K562 (cell line): ENCODE measurements at regions not wholly inside any gene's neighbourhood (a gene's known extent, or its start where the extent isn't known, plus 50 kb on each side); places are given as distances from the start of the nearest gene placed in this dataset.

ENCODE experiments used
- ATAC-seq: fragments of 200-7000 bp; cut with Tn5 transposase; 3 replicates; pipeline ENCODE4 v1.9.1; 2020; ENCODE audit warnings: moderate library complexity
- BruUV-seq: library from RNA; stranded (reverse); fragments of 400-500 nt; replicated peaks from 2 replicates; lab custom pipeline; 2021; lab: Mats Ljungman, UMichigan
- CTCF ChIA-PET: fragments of 300-600 bp; formaldehyde crosslinking; extraction: SDS; loops from one replicate; lab custom pipeline; 2021; ENCODE audit warnings: low intra/inter-chr PET ratio; lab: Yijun Ruan, JAX
- POLR2A ChIA-PET: fragments of 300-600, 350-650 bp; sonication (Branson Sonifier 250); formaldehyde crosslinking; extraction: SDS; loops from one replicate; lab custom pipeline; 2021; ENCODE audit warnings: antibody characterized with exemption, inconsistent platforms; lab: Yijun Ruan, JAX
- DNase-seq, 4 experiments: peaks; one replicate each; pipeline versions ENCODE4 v3.0.0 to v3.0.0-alpha.2; 2011 to 2018; ENCODE audit warnings: low spot score in 3 of 4, mixed read lengths in 3 of 4; ENCODE audit errors: extremely low read depth in 1 of 4
- FAIRE-seq: peaks from 2 replicates; lab custom pipeline; 2011; peaks lifted over from hg19 to GRCh38; lab: Jason Lieb, UNC
- H2AFZ ChIP-seq: 2 replicates; pipeline ENCODE4 v1.6.0; 2011; ENCODE audit warnings: low read depth, low read length, control low read depth, inconsistent platforms
- H3K27ac ChIP-seq: fragments of 200-600 bp; 3 replicates; pipeline ENCODE4 v1.8.0; 2011; ENCODE audit warnings: low read depth, mild to moderate bottlenecking, control low read depth, inconsistent platforms, low read length, moderate library complexity, mixed read lengths; ENCODE audit errors: extremely low read depth
- H3K27me3 ChIP-seq, 2 experiments: fragments of 300-600 bp in 1 of 2; 2 replicates in 1 of 2; 3 replicates in 1 of 2; pipeline versions ENCODE4 v1.6.0 to v1.8.0; 2011; ENCODE audit warnings: inconsistent platforms in 2 of 2, low read length in 2 of 2, mild to moderate bottlenecking in 1 of 2, mixed read lengths in 1 of 2, moderate library complexity in 1 of 2; ENCODE audit not compliant: control insufficient read depth in 2 of 2, insufficient read depth in 2 of 2
- H3K36me3 ChIP-seq: fragments of 300-600 bp; 3 replicates; pipeline ENCODE4 v1.8.0; 2011; ENCODE audit warnings: mild to moderate bottlenecking, low read length, inconsistent platforms; ENCODE audit not compliant: control insufficient read depth, insufficient read depth
- H3K4me1 ChIP-seq, 2 experiments: fragments of 200-600 bp in 1 of 2; replicated peaks in 1 of 2; 2 replicates in 1 of 2; 3 replicates in 1 of 2; pipeline versions ENCODE4 v1.5.1 to v1.8.0; 2011; ENCODE audit warnings: inconsistent platforms in 2 of 2, low read length in 2 of 2, mild to moderate bottlenecking in 1 of 2, mixed read lengths in 1 of 2, moderate library complexity in 1 of 2; ENCODE audit not compliant: control insufficient read depth in 2 of 2, insufficient read depth in 2 of 2
- H3K4me2 ChIP-seq: 2 replicates; pipeline ENCODE4 v1.6.1; 2011; ENCODE audit warnings: low read length, control low read depth, inconsistent platforms, mixed read lengths; ENCODE audit not compliant: insufficient read depth
- H3K4me3 ChIP-seq: fragments of 200-600 bp; sonication (generic), shearing (Covaris generic); 2 replicates; pipeline ENCODE4 v1.5.1; 2016; ENCODE audit warnings: control low read depth, inconsistent platforms
- H3K79me2 ChIP-seq: fragments of 200-600 bp; 3 replicates; pipeline ENCODE4 v1.8.0; 2011; ENCODE audit warnings: low read length, inconsistent platforms; ENCODE audit not compliant: control insufficient read depth, insufficient read depth
- H3K9ac ChIP-seq, 2 experiments: 2 replicates each; pipeline versions ENCODE4 v1.6.0 to v1.6.1; 2011; ENCODE audit warnings: low read depth in 2 of 2, low read length in 2 of 2, control low read depth in 1 of 2, inconsistent platforms in 1 of 2, mild to moderate bottlenecking in 1 of 2, mixed read lengths in 1 of 2; ENCODE audit not compliant: insufficient read depth in 1 of 2
- H3K9me1 ChIP-seq: one replicate; pipeline ENCODE4 v1.6.0; 2011; ENCODE audit warnings: inconsistent platforms, mild to moderate bottlenecking, low read length, moderate library complexity; ENCODE audit not compliant: control insufficient read depth, insufficient read depth
- H3K9me3 ChIP-seq: replicated peaks from 2 replicates; pipeline ENCODE4 v1.5.1; 2011; ENCODE audit warnings: low read depth, low read length, inconsistent platforms; ENCODE audit not compliant: control insufficient read depth, insufficient read depth
- H4K20me1 ChIP-seq: replicated peaks from 2 replicates; pipeline ENCODE4 v1.6.1; 2011; ENCODE audit warnings: low read length, inconsistent platforms, mixed read lengths; ENCODE audit not compliant: control insufficient read depth, insufficient read depth
- CEBPG ChIP-seq, 3 experiments: fragments of 200-800 bp in 1 of 3; sonication (Bioruptor generic) in 1 of 3; sonication (generic) in 1 of 3; formaldehyde crosslinking in 1 of 3; IDR thresholded peaks in 2 of 3; conservative IDR thresholded peaks in 1 of 3; 2 replicates each; pipeline versions ENCODE4 v1.6.1 to v1.8.0; 2016 to 2022; ENCODE audit warnings: missing compliant biosample characterization in 2 of 3, missing genetic modification characterization in 2 of 3, mild to moderate bottlenecking in 1 of 3, missing genetic modification reagents in 1 of 3
- JUND ChIP-seq, 2 experiments: IDR thresholded peaks; 2 replicates in 1 of 2; 3 replicates in 1 of 2; pipeline ENCODE4 v1.6.1; 2011; ENCODE audit warnings: borderline replicate concordance in 2 of 2, low read depth in 2 of 2, low read length in 2 of 2, improper control_type of control experiment in 1 of 2, missing biosample characterization in 1 of 2, missing genetic modification characterization in 1 of 2, missing genetic modification reagents in 1 of 2
- MAZ ChIP-seq, 2 experiments: fragments of 450-650 bp in 1 of 2; sonication (generic) in 1 of 2; formaldehyde crosslinking; IDR thresholded peaks in 1 of 2; conservative IDR thresholded peaks in 1 of 2; 2 replicates each; pipeline versions ENCODE4 v1.4.0 to v1.5.0; 2020; ENCODE audit warnings: mild to moderate bottlenecking in 1 of 2, missing genetic modification reagents in 1 of 2
- PHB ChIP-seq: fragments of 250-450 bp; sonication (Bioruptor Pico); IDR thresholded peaks from 2 replicates; pipeline ENCODE4 v1.5.0; 2021
- TAF9B ChIP-seq: fragments of 450-650 bp; IDR thresholded peaks from 2 replicates; pipeline ENCODE4 v1.6.1; 2018; ENCODE audit warnings: mild to moderate bottlenecking; ENCODE audit not compliant: partially characterized antibody
- ZNF212 ChIP-seq: fragments of 450-650 bp; formaldehyde crosslinking; IDR thresholded peaks from 2 replicates; pipeline ENCODE4 v1.4.0; 2020; ENCODE audit warnings: mild to moderate bottlenecking
- WGBS: fragments of 100-300 bp; shearing (Covaris generic); methylation state at CpG from one replicate; pipeline ENCODE4 v1.1.6; 2016; ENCODE audit warnings: low coverage, mixed read lengths; ENCODE audit not compliant: insufficient coverage; ENCODE audit errors: missing lambda C conversion rate; 5-methylcytosine and 5-hydroxymethylcytosine counted together
- in situ Hi-C: fragments of 300-500 bp; cut with MboI; formaldehyde crosslinking; loops from 4 replicates; pipeline ENCODE4 v1.15.0; 2018; ENCODE audit warnings: inconsistent platforms, mixed read lengths
- intact Hi-C: fragments of 100-400 bp; cut with micrococcal nuclease; formaldehyde crosslinking; loops from 2 replicates; pipeline ENCODE4 v1.14.2; 2022

GRCh38 chr12:95396849-95397468 lies 77.0 kb upstream of the METAP2 start:
- H4K20me1 ChIP-seq = no peaks in the 10 kb centered on the region
- ATAC-seq = no peak
- H2AFZ ChIP-seq = no peak overlapping the region
- in situ Hi-C loops = no loop called here
- intact Hi-C loops = no loop called here
- CTCF ChIA-PET = no interaction called here
- H3K9me3 ChIP-seq = no peaks in the 10 kb centered on the region
- no peak overlapping the region for H3K9ac ChIP-seq
- H3K4me2 ChIP-seq = no peak overlapping the region
- no TSS peak for BruUV-seq
- TF ChIP-seq PHB (no peak), CEBPG (CRISPR knock-in tag; IDR thresholded peaks at IDR 0.05) (no peak), CEBPG (tag; conservative IDR thresholded peaks at IDR 0.05 in 1 of 2, IDR thresholded peaks at IDR 0.05 in 1 of 2) (0 out of 4 replicates have a peak, but pooled peaks of 1 of the 2 experiments have one; percentile 23), MAZ (CRISPR knock-in tag; conservative IDR thresholded peaks at IDR 0.05 in 1 of 2, IDR thresholded peaks at IDR 0.05 in 1 of 2) (no peak), TAF9B (no peak), ZNF212 (CRISPR knock-in tag) (no peak), JUND (IDR thresholded peaks at IDR 0.05; ENCODE audit: borderline replicate concordance, low read depth, low read length) (no peak), JUND (tag; IDR thresholded peaks at IDR 0.05; ENCODE audit: borderline replicate concordance, low read depth, low read length) (no peak)
- TF ChIP-seq, all 486 proteins: peak for 1
- H3K36me3 ChIP-seq = no peaks in the 10 kb centered on the region
- FAIRE-seq = no peak
- H3K27ac ChIP-seq = no peak overlapping the region
- peaks cover 4 to 18% of the 10 kb centered on the region in 2 experiments; a peak in 4 of 5 replicates for H3K27me3 ChIP-seq
- no peaks in the 10 kb centered on the region for H3K79me2 ChIP-seq
- WGBS = 1% methylated on average over 4 of the region's 4 CpGs
- H3K9me1 ChIP-seq = no peaks in the 10 kb centered on the region
- POLR2A ChIA-PET = interaction anchor here (0.8 kb wide), 1 partner anchor 17 kb away, joined by 3 read pairs; no protein-coding TSS in a partner anchor
- no peak overlapping the region for H3K4me3 ChIP-seq
- H3K4me1 ChIP-seq = no peaks in the 10 kb centered on the region
- DNase-seq = no peak
